GM21526 (cell line): ENCODE measurements at regions not wholly inside any gene's neighbourhood (a gene's known extent, or its start where the extent isn't known, plus 50 kb on each side); places are given as distances from the start of the nearest gene placed in this dataset.

Experiments
- ATAC-seq: cut with Tn5 transposase; IDR thresholded peaks from one replicate; pipeline ENCODE4 v1.9.1; 2021; ENCODE audit warnings: moderate library complexity; ENCODE audit not compliant: unreplicated experiment, low FRiP score

GRCh38 chr9:13902286-13903066 is 411.5 kb downstream of the NFIB start:
- ATAC-seq, result no peak

- no peak for ATAC-seq
Observed at GRCh38 chr9:13901176-13901575, 412.8 kb downstream of the NFIB start.

- no peak for ATAC-seq
Observed at GRCh38 chr9:13900449-13900848, 413.5 kb downstream of the NFIB start.

- ATAC-seq, result no peak
Observed at GRCh38 chr9:13899924-13900323, 414.0 kb downstream of the NFIB start.

GRCh38 chr9:13898957-13899356 is 415.0 kb downstream of the NFIB start:
- ATAC-seq, result no peak

- no peak for ATAC-seq
Observed at GRCh38 chr9:13896922-13897835, 416.8 kb downstream of the NFIB start.

- ATAC-seq, result no peak
Observed at GRCh38 chr9:13896047-13896446, 417.9 kb downstream of the NFIB start.

GRCh38 chr9:13885258-13885657 is 428.7 kb downstream of the NFIB start:
- no peak for ATAC-seq

- no peak for ATAC-seq
Observed at GRCh38 chr9:13879981-13880380, 434.0 kb downstream of the NFIB start.

GRCh38 chr9:13879011-13879410 is 434.9 kb downstream of the NFIB start:
- no peak for ATAC-seq

GRCh38 chr9:13878241-13878711 is 435.7 kb downstream of the NFIB start:
- no peak for ATAC-seq

- ATAC-seq, result no peak
Observed at GRCh38 chr9:13876741-13877140, 437.2 kb downstream of the NFIB start.

GRCh38 chr9:13873203-13873602 is 440.7 kb downstream of the NFIB start:
- no peak for ATAC-seq

GRCh38 chr9:13868336-13868735 is 445.6 kb downstream of the NFIB start:
- no peak for ATAC-seq

- ATAC-seq, result no peak
Observed at GRCh38 chr9:13865869-13866268, 448.1 kb downstream of the NFIB start.

GRCh38 chr9:13863112-13863511 is 450.8 kb downstream of the NFIB start:
- no peak for ATAC-seq

GRCh38 chr9:13862654-13863053 is 451.3 kb downstream of the NFIB start:
- no peak for ATAC-seq

- ATAC-seq, result no peak
Observed at GRCh38 chr9:13860946-13861640, 452.8 kb downstream of the NFIB start.

GRCh38 chr9:13860019-13860418 is 453.9 kb downstream of the NFIB start:
- no peak for ATAC-seq

GRCh38 chr9:13857521-13857920 is 456.4 kb downstream of the NFIB start:
- no peak for ATAC-seq

GRCh38 chr9:13847270-13847669 is 466.7 kb downstream of the NFIB start:
- ATAC-seq, result no peak
